HG03521 (cell line): ENCODE measurements at regions not wholly inside any gene's neighbourhood (a gene's known extent, or its start where the extent isn't known, plus 50 kb on each side); places are given as distances from the start of the nearest gene placed in this dataset.

Experiments
- ATAC-seq: cut with Tn5 transposase; IDR thresholded peaks from one replicate; pipeline ENCODE4 v1.9.1; 2021; ENCODE audit warnings: mild to moderate bottlenecking, moderate library complexity; ENCODE audit not compliant: unreplicated experiment

GRCh38 chr7:119351320-119351719, 921.7 kb upstream of the KCND2 start:
- no peak for ATAC-seq

- ATAC-seq, result no peak
These were observed 898.5 kb upstream of the KCND2 start for GRCh38 chr7:119374436-119374835.

GRCh38 chr7:119377861-119378260, 895.1 kb upstream of the KCND2 start:
- no peak for ATAC-seq

GRCh38 chr7:119382726-119383125, 890.2 kb upstream of the KCND2 start:
- no peak for ATAC-seq

- ATAC-seq, result no peak
These were observed 878.0 kb upstream of the KCND2 start for GRCh38 chr7:119395024-119395423.

- ATAC-seq, result peak; percentile 85
These were observed 875.8 kb upstream of the KCND2 start for GRCh38 chr7:119397156-119397555.

- ATAC-seq, result no peak
These were observed 864.4 kb upstream of the KCND2 start for GRCh38 chr7:119408596-119408995.

GRCh38 chr7:119413314-119413805, 859.6 kb upstream of the KCND2 start:
- ATAC-seq, result no peak

- ATAC-seq, result no peak
These were observed 857.3 kb upstream of the KCND2 start for GRCh38 chr7:119415682-119416081.

- no peak for ATAC-seq
These were observed 851.3 kb upstream of the KCND2 start for GRCh38 chr7:119421657-119422056.

GRCh38 chr7:119436882-119437281, 836.1 kb upstream of the KCND2 start:
- ATAC-seq, result no peak

GRCh38 chr7:119438315-119438714, 834.7 kb upstream of the KCND2 start:
- ATAC-seq, result no peak

GRCh38 chr7:119439192-119439591, 833.8 kb upstream of the KCND2 start:
- ATAC-seq, result no peak

GRCh38 chr7:119452401-119452800, 820.6 kb upstream of the KCND2 start:
- ATAC-seq, result no peak

- ATAC-seq, result no peak
These were observed 807.1 kb upstream of the KCND2 start for GRCh38 chr7:119465798-119466305.

- no peak for ATAC-seq
These were observed 800.5 kb upstream of the KCND2 start for GRCh38 chr7:119472408-119473038.

GRCh38 chr7:119482209-119482608, 790.8 kb upstream of the KCND2 start:
- peak; percentile 99 for ATAC-seq

- ATAC-seq, result no peak
These were observed 790.3 kb upstream of the KCND2 start for GRCh38 chr7:119482671-119483070.

GRCh38 chr7:119483364-119483763, 789.6 kb upstream of the KCND2 start:
- no peak for ATAC-seq

- ATAC-seq, result no peak
These were observed 758.6 kb upstream of the KCND2 start for GRCh38 chr7:119514326-119514725.

- no peak for ATAC-seq
These were observed 757.8 kb upstream of the KCND2 start for GRCh38 chr7:119515214-119515613.

- ATAC-seq, result no peak
These were observed 757.0 kb upstream of the KCND2 start for GRCh38 chr7:119515962-119516361.

- no peak for ATAC-seq
These were observed 750.7 kb upstream of the KCND2 start for GRCh38 chr7:119522263-119522662.
